HCT116 (cell line): ENCODE measurements at regions not wholly inside any gene's neighbourhood (a gene's known extent, or its start where the extent isn't known, plus 50 kb on each side); places are given as distances from the start of the nearest gene placed in this dataset.

ENCODE experiments used
- ATAC-seq: fragments of 200-7000 bp; cut with Tn5 transposase; 2 replicates; pipeline ENCODE4 v1.9.1; 2020; ENCODE audit warnings: mild to moderate bottlenecking, moderate library complexity
- BruUV-seq: library from RNA; stranded (reverse); fragments of 400-500 nt; replicated peaks from 2 replicates; lab custom pipeline; 2021; lab: Mats Ljungman, UMichigan
- CTCF ChIA-PET: fragments of 300-600 bp; sonication (Branson Sonifier 250); formaldehyde crosslinking; loops from one replicate; lab custom pipeline; 2021; ENCODE audit warnings: antibody characterized with exemption; lab: Charles Lee
- POLR2A ChIA-PET: fragments of 300-600, 350-600 bp; sonication (Branson Sonifier 250); formaldehyde crosslinking; loops from one replicate; lab custom pipeline; 2021; ENCODE audit warnings: antibody characterized with exemption; lab: Charles Lee
- RAD21 ChIA-PET, 2 experiments: fragments of 300-600 bp; sonication (Branson Sonifier 250); formaldehyde crosslinking; loops; one replicate each; lab custom pipeline; 2023; ENCODE audit warnings: low total read pairs in 2 of 2; ENCODE audit not compliant: uncharacterized antibody in 2 of 2, unreplicated experiment in 2 of 2, low non-redundant PET in 1 of 2; lab: Charles Lee
- DNase-seq: peaks from one replicate; pipeline ENCODE4 v3.0.0-alpha.2; 2010; ENCODE audit warnings: low read depth, low spot score
- H2AFZ ChIP-seq: fragments of 200-600 bp; shearing (Covaris generic), sonication (generic); 2 replicates; pipeline ENCODE4 v1.6.1; 2017; ENCODE audit warnings: low read depth, mixed run types, mixed read lengths, antibody characterized with exemption, low read length; ENCODE audit not compliant: poor library complexity, severe bottlenecking
- H3K27ac ChIP-seq: 2 replicates; pipeline ENCODE4 v1.5.1; 2012; ENCODE audit warnings: low read depth, low read length
- H3K27me3 ChIP-seq: fragments of 200-600 bp; sonication (generic); 2 replicates; pipeline ENCODE4 v1.6.1; 2016; ENCODE audit warnings: mixed run types, low read length, mixed read lengths; ENCODE audit not compliant: insufficient read depth
- H3K36me3 ChIP-seq, 2 experiments: fragments of 200-500 bp in 1 of 2; fragments of 200-600 bp in 1 of 2; sonication (Bioruptor generic) in 1 of 2; sonication (generic) in 1 of 2; 2 replicates each; pipeline versions ENCODE4 v1.5.1 to v1.6.1; 2014 to 2016; ENCODE audit warnings: low read length in 2 of 2, inconsistent platforms in 1 of 2, mixed read lengths in 1 of 2, mixed run types in 1 of 2; ENCODE audit not compliant: insufficient read depth in 2 of 2, control insufficient read depth in 1 of 2
- H3K4me1 ChIP-seq, 2 experiments: fragments of 200-600 bp in 1 of 2; sonication (generic) in 1 of 2; 2 replicates each; pipeline versions ENCODE4 v1.5.1 to v1.6.1; 2012 to 2017; ENCODE audit warnings: low read length in 2 of 2, inconsistent platforms in 1 of 2, mild to moderate bottlenecking in 1 of 2, mixed read lengths in 1 of 2, mixed run types in 1 of 2, moderate library complexity in 1 of 2; ENCODE audit not compliant: insufficient read depth in 2 of 2, control insufficient read depth in 1 of 2
- H3K4me2 ChIP-seq: fragments of 200-600 bp; sonication (generic); 2 replicates; pipeline ENCODE4 v1.6.1; 2017; ENCODE audit warnings: mixed run types, low read length, mixed read lengths
- H3K4me3 ChIP-seq, 2 experiments: fragments of 200-600 bp in 1 of 2; sonication (generic) in 1 of 2; replicated peaks in 1 of 2; 2 replicates each; pipeline ENCODE4 v1.5.1; 2011 to 2016; ENCODE audit warnings: low read length in 2 of 2, control low read depth in 1 of 2, low read depth in 1 of 2, mild to moderate bottlenecking in 1 of 2, mixed read lengths in 1 of 2, mixed run types in 1 of 2
- H3K79me2 ChIP-seq: fragments of 200-600 bp; sonication (generic); 2 replicates; pipeline ENCODE4 v1.6.1; 2017; ENCODE audit warnings: mild to moderate bottlenecking, mixed run types, low read length, moderate library complexity, mixed read lengths; ENCODE audit not compliant: insufficient read depth
- H3K9ac ChIP-seq: fragments of 200-600 bp; sonication (generic); 2 replicates; pipeline ENCODE4 v1.6.1; 2016; ENCODE audit warnings: low read length, mixed read lengths
- H3K9me2 ChIP-seq: fragments of 200-600 bp; sonication (generic), shearing (Covaris generic); 2 replicates; pipeline ENCODE4 v1.6.1; 2017; ENCODE audit warnings: mixed run types, mild to moderate bottlenecking, moderate library complexity; ENCODE audit not compliant: insufficient read depth
- H3K9me3 ChIP-seq, 2 experiments: fragments of 200-500 bp in 1 of 2; fragments of 200-600 bp in 1 of 2; sonication (Bioruptor generic) in 1 of 2; sonication (generic) in 1 of 2; 2 replicates each; pipeline ENCODE4 v1.6.1; 2014 to 2017; ENCODE audit warnings: low read length in 2 of 2, mixed read lengths in 2 of 2, inconsistent platforms in 1 of 2, low read depth in 1 of 2, mild to moderate bottlenecking in 1 of 2, mixed run types in 1 of 2, moderate library complexity in 1 of 2; ENCODE audit not compliant: control insufficient read depth in 1 of 2, insufficient read depth in 1 of 2
- H4K20me1 ChIP-seq: fragments of 200-600 bp; sonication (generic), shearing (Covaris generic); 2 replicates; pipeline ENCODE4 v1.6.1; 2017; ENCODE audit warnings: mixed run types, mild to moderate bottlenecking, moderate library complexity; ENCODE audit not compliant: insufficient read depth
- CTCF ChIP-seq, 3 experiments: fragments of 200-600 bp in 1 of 3; sonication (generic) in 1 of 3; IDR thresholded peaks in 2 of 3; conservative IDR thresholded peaks in 1 of 3; 2 replicates each; pipeline ENCODE4 v1.5.1; 2012 to 2017; ENCODE audit warnings: low read depth in 2 of 3, low read length in 2 of 3, antibody characterized with exemption in 1 of 3, borderline replicate concordance in 1 of 3, control low read depth in 1 of 3, mild to moderate bottlenecking in 1 of 3, mixed read lengths in 1 of 3, mixed run types in 1 of 3, moderate library complexity in 1 of 3; ENCODE audit not compliant: insufficient read depth in 1 of 3
- EZH2phosphoT487 ChIP-seq: fragments of 200-600 bp; IDR thresholded peaks from 2 replicates; pipeline ENCODE4 v1.6.1; 2018; ENCODE audit warnings: antibody characterized with exemption, borderline replicate concordance
- SIN3A ChIP-seq: IDR thresholded peaks from 2 replicates; pipeline ENCODE4 v1.6.1; 2012; ENCODE audit warnings: low read depth
- TCF7L2 ChIP-seq: IDR thresholded peaks from 2 replicates; pipeline ENCODE4 v1.7.0; 2011; ENCODE audit warnings: borderline replicate concordance, inconsistent platforms; ENCODE audit not compliant: insufficient read depth, insufficient read length; ENCODE audit errors: extremely low read depth
- YY1 ChIP-seq: IDR thresholded peaks from 2 replicates; pipeline ENCODE4 v1.6.1; 2011; ENCODE audit warnings: low read length, low read depth, moderate library complexity, mild to moderate bottlenecking; ENCODE audit not compliant: insufficient replicate concordance; ENCODE audit errors: extremely low read depth
- intact Hi-C: fragments of 100-400 bp; cut with micrococcal nuclease; formaldehyde crosslinking; loops from 2 replicates; pipeline ENCODE4 v1.10.0; 2022

GRCh38 chr3:42020684-42021307, 58.9 kb upstream of the ULK4 start (continued):
- TF ChIP-seq TCF7L2 (no peak), EZH2phosphoT487 (no peak)

GRCh38 chr3:42019953-42020260, 58.0 kb upstream of the ULK4 start:
- Histone ChIP-seq H3K27me3 (no peaks in the 10 kb centered on the region), H3K9me2 (no peaks in the 10 kb centered on the region), H2AFZ (no peak overlapping the region), H3K27ac (no peak overlapping the region), H3K4me2 (peak overlapping the region; percentile 60), H3K4me1 (peaks cover 42 to 52% of the 10 kb centered on the region in 2 experiments), H3K36me3 (no peaks in the 10 kb centered on the region), H3K79me2 (peaks cover 94% of the 10 kb centered on the region), H3K9me3 (no peaks in the 10 kb centered on the region), H3K9ac (no peak overlapping the region), H3K4me3 (no peak overlapping the region), H4K20me1 (no peaks in the 10 kb centered on the region)
- no TSS peak for BruUV-seq
- CTCF ChIA-PET, result no interaction called here
- RAD21 ChIA-PET, result no interaction called here
- ATAC-seq, result no peak
- no peak for DNase-seq
- TF ChIP-seq SIN3A (no peak), CTCF (IDR thresholded peaks at IDR 0.05 in 2 of 3, conservative IDR thresholded peaks at IDR 0.05 in 1 of 3; ENCODE audit: borderline replicate concordance in 1 of 3, insufficient read depth in 1 of 3, low read depth in 2 of 3, low read length in 2 of 3) (no peak), YY1 (no peak)
- POLR2A ChIA-PET, result no interaction called here
- intact Hi-C loops, result no loop called here
